GM06990 (cell line): ENCODE measurements at regions not wholly inside any gene's neighbourhood (a gene's known extent, or its start where the extent isn't known, plus 50 kb on each side); places are given as distances from the start of the nearest gene placed in this dataset.

ENCODE experiments used
- DNase-seq: peaks from one replicate; pipeline ENCODE4 v3.0.0-alpha.2; 2011; ENCODE audit not compliant: insufficient read length; ENCODE audit errors: extremely low read depth
- H3K27me3 ChIP-seq: replicated peaks from 2 replicates; pipeline ENCODE4 v1.6.0; 2011; ENCODE audit warnings: low read length; ENCODE audit not compliant: control insufficient read depth, insufficient read depth
- H3K36me3 ChIP-seq: 2 replicates; pipeline ENCODE4 v1.5.1; 2011; ENCODE audit warnings: low read length; ENCODE audit not compliant: control insufficient read depth, insufficient read depth
- H3K4me3 ChIP-seq: replicated peaks from 2 replicates; pipeline ENCODE4 v1.5.1; 2011; ENCODE audit warnings: low read depth, mild to moderate bottlenecking, control low read depth, low read length
- CTCF ChIP-seq: IDR thresholded peaks from 2 replicates; pipeline ENCODE4 v1.5.1; 2011; ENCODE audit warnings: low read length, control low read depth, mild to moderate bottlenecking, inconsistent platforms; ENCODE audit not compliant: insufficient read depth, poor library complexity, severe bottlenecking

GRCh38 chr1:114342376-114342775 lies 168.6 kb downstream of the TRIM33 start:
- no peak for DNase-seq
- Histone ChIP-seq H3K27me3 (no peaks in the 10 kb centered on the region), H3K4me3 (no peak overlapping the region), H3K36me3 (no peaks in the 10 kb centered on the region)
- no peak for TF ChIP-seq CTCF

GRCh38 chr1:114341856-114342255 lies 169.1 kb downstream of the TRIM33 start:
- Histone ChIP-seq H3K36me3 (no peaks in the 10 kb centered on the region), H3K4me3 (no peak overlapping the region), H3K27me3 (no peaks in the 10 kb centered on the region)
- TF ChIP-seq CTCF = no peak
- no peak for DNase-seq

GRCh38 chr1:114341299-114341698 lies 169.7 kb downstream of the TRIM33 start:
- H3K36me3 ChIP-seq = no peaks in the 10 kb centered on the region
- DNase-seq = no peak
- no peaks in the 10 kb centered on the region for H3K27me3 ChIP-seq
- no peak for TF ChIP-seq CTCF
- no peak overlapping the region for H3K4me3 ChIP-seq

- no peaks in the 10 kb centered on the region for H3K36me3 ChIP-seq
- DNase-seq = no peak
- H3K27me3 ChIP-seq = no peaks in the 10 kb centered on the region
These were observed 170.1 kb downstream of the TRIM33 start for GRCh38 chr1:114340892-114341291.

GRCh38 chr1:114339379-114339778 lies 171.6 kb downstream of the TRIM33 start:
- DNase-seq = no peak
- Histone ChIP-seq H3K4me3 (no peak overlapping the region), H3K27me3 (no peaks in the 10 kb centered on the region), H3K36me3 (no peaks in the 10 kb centered on the region)
- no peak for TF ChIP-seq CTCF

More at GRCh38 chr1:114340892-114341291, 170.1 kb downstream of the TRIM33 start:
- TF ChIP-seq CTCF = no peak
- no peak overlapping the region for H3K4me3 ChIP-seq

GRCh38 chr1:114338191-114338890 lies 172.7 kb downstream of the TRIM33 start:
- H3K4me3 ChIP-seq = no peak overlapping the region
- DNase-seq = no peak
- no peaks in the 10 kb centered on the region for H3K36me3 ChIP-seq
- TF ChIP-seq CTCF = no peak
- H3K27me3 ChIP-seq = no peaks in the 10 kb centered on the region
